ENCODE measurements at regions not wholly inside any gene's neighbourhood (a gene's known extent, or its start where the extent isn't known, plus 50 kb on each side); places are given as distances from the start of the nearest gene placed in this dataset.

GRCh38 chr14:89573399-89573657 lies 156.3 kb upstream of the FOXN3 start:
- no peak for TF ChIP-seq CTCF (IDR thresholded peaks at IDR 0.05; ENCODE audit: control insufficient read depth, extremely low read depth, insufficient read depth)
- no peak for DNase-seq (ENCODE audit: low read depth)
- H3K4me3 ChIP-seq (ENCODE audit: low read depth, low read length) = no peak overlapping the region

- TF ChIP-seq CTCF (IDR thresholded peaks at IDR 0.05; ENCODE audit: control insufficient read depth, extremely low read depth, insufficient read depth) = 0 out of 2 replicates have a peak, but pooled peaks have one; percentile 15
- no peak overlapping the region for H3K4me3 ChIP-seq (ENCODE audit: low read depth, low read length)
- peak; percentile 96 for DNase-seq (ENCODE audit: low read depth)
These were observed 155.8 kb upstream of the FOXN3 start for GRCh38 chr14:89572596-89573398.

- peak; percentile 55 for DNase-seq (ENCODE audit: low read depth)
- no peak for TF ChIP-seq CTCF (IDR thresholded peaks at IDR 0.05; ENCODE audit: control insufficient read depth, extremely low read depth, insufficient read depth)
- H3K4me3 ChIP-seq (ENCODE audit: low read depth, low read length) = no peak overlapping the region
These were observed 154.5 kb upstream of the FOXN3 start for GRCh38 chr14:89571491-89571890.

- no peak overlapping the region for H3K4me3 ChIP-seq (ENCODE audit: low read depth, low read length)
- DNase-seq (ENCODE audit: low read depth) = no peak
- TF ChIP-seq CTCF (IDR thresholded peaks at IDR 0.05; ENCODE audit: control insufficient read depth, extremely low read depth, insufficient read depth) = no peak
These were observed 149.8 kb upstream of the FOXN3 start for GRCh38 chr14:89566644-89567415.

- DNase-seq (ENCODE audit: low read depth) = no peak
- no peak for TF ChIP-seq CTCF (IDR thresholded peaks at IDR 0.05; ENCODE audit: control insufficient read depth, extremely low read depth, insufficient read depth)
- H3K4me3 ChIP-seq (ENCODE audit: low read depth, low read length) = no peak overlapping the region
These were observed 149.1 kb upstream of the FOXN3 start for GRCh38 chr14:89566180-89566579.

- no peak for TF ChIP-seq CTCF (IDR thresholded peaks at IDR 0.05; ENCODE audit: control insufficient read depth, extremely low read depth, insufficient read depth)
- DNase-seq (ENCODE audit: low read depth) = no peak
- no peak overlapping the region for H3K4me3 ChIP-seq (ENCODE audit: low read depth, low read length)
These were observed 148.6 kb upstream of the FOXN3 start for GRCh38 chr14:89565607-89566006.
